ENCODE measurements at regions not wholly inside any gene's neighbourhood (a gene's known extent, or its start where the extent isn't known, plus 50 kb on each side); places are given as distances from the start of the nearest gene placed in this dataset.

GRCh38 chr2:205902041-205902899, 183.7 kb downstream of the INO80D start (continued):
- TF ChIP-seq SMARCE1 (IDR thresholded peaks at IDR 0.05; ENCODE audit: borderline replicate concordance): no peak
- no peak for TF ChIP-seq FOXO1 (CRISPR knock-in tag; IDR thresholded peaks at IDR 0.05)
- TF ChIP-seq REPIN1 (CRISPR knock-in tag; IDR thresholded peaks at IDR 0.05; ENCODE audit: borderline replicate concordance, low read depth): no peak
- no peak for TF ChIP-seq LRRFIP1 (CRISPR knock-in tag; conservative IDR thresholded peaks at IDR 0.05)
- TF ChIP-seq ZNF512B (CRISPR knock-in tag; IDR thresholded peaks at IDR 0.05; ENCODE audit: borderline replicate concordance): no peak
- TF ChIP-seq JUN (CRISPR knock-in tag; IDR thresholded peaks at IDR 0.05): no peak
- no peak for TF ChIP-seq ZNF326 (CRISPR knock-in tag; IDR thresholded peaks at IDR 0.05; ENCODE audit: borderline replicate concordance)
- no peak for TF ChIP-seq EZH2 (conservative IDR thresholded peaks at IDR 0.05; ENCODE audit: low read depth, low read length)
- TF ChIP-seq MED13 (CRISPR knock-in tag; IDR thresholded peaks at IDR 0.05): no peak
- TF ChIP-seq ZNF788 (CRISPR knock-in tag; IDR thresholded peaks at IDR 0.05; ENCODE audit: borderline replicate concordance): no peak
- 0 out of 2 replicates have a peak, but pooled peaks have one; percentile 27 for TF ChIP-seq ZNF205 (CRISPR knock-in tag; IDR thresholded peaks at IDR 0.05)
- TF ChIP-seq ZNF839 (CRISPR knock-in tag; IDR thresholded peaks at IDR 0.05; ENCODE audit: borderline replicate concordance): no peak
- TF ChIP-seq ZNF660 (CRISPR knock-in tag; IDR thresholded peaks at IDR 0.05; ENCODE audit: borderline replicate concordance, low read depth): no peak
- TF ChIP-seq, protein P1, sequence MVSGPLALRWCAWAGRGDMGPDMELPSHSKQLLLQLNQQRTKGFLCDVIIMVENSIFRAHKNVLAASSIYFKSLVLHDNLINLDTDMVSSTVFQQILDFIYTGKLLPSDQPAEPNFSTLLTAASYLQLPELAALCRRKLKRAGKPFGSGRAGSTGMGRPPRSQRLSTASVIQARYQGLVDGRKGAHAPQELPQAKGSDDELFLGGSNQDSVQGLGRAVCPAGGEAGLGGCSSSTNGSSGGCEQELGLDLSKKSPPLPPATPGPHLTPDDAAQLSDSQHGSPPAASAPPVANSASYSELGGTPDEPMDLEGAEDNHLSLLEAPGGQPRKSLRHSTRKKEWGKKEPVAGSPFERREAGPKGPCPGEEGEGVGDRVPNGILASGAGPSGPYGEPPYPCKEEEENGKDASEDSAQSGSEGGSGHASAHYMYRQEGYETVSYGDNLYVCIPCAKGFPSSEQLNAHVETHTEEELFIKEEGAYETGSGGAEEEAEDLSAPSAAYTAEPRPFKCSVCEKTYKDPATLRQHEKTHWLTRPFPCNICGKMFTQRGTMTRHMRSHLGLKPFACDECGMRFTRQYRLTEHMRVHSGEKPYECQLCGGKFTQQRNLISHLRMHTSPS (CRISPR knock-in tag; IDR thresholded peaks at IDR 0.05; ENCODE audit: low read depth): no peak
- TF ChIP-seq CCAR2 (optimal IDR thresholded peaks at IDR 0.05; ENCODE audit: low read depth, low read length): no peak
- TF ChIP-seq, protein P2, sequence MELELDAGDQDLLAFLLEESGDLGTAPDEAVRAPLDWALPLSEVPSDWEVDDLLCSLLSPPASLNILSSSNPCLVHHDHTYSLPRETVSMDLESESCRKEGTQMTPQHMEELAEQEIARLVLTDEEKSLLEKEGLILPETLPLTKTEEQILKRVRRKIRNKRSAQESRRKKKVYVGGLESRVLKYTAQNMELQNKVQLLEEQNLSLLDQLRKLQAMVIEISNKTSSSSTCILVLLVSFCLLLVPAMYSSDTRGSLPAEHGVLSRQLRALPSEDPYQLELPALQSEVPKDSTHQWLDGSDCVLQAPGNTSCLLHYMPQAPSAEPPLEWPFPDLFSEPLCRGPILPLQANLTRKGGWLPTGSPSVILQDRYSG (CRISPR knock-in tag; IDR thresholded peaks at IDR 0.05): no peak
- no peak for TF ChIP-seq NFIC (IDR thresholded peaks at IDR 0.05; ENCODE audit: low read length)
- TF ChIP-seq ONECUT2 (CRISPR knock-in tag; IDR thresholded peaks at IDR 0.05): peak; percentile 44; the same call in 1 of the 2 replicates
- no peak for TF ChIP-seq ZNF577 (CRISPR knock-in tag; IDR thresholded peaks at IDR 0.05; ENCODE audit: borderline replicate concordance, low read depth)
- no peak for TF ChIP-seq ZNF563 (CRISPR knock-in tag; IDR thresholded peaks at IDR 0.05)
- no peak for TF ChIP-seq GABPA (IDR thresholded peaks at IDR 0.05; ENCODE audit: low read depth, low read length)
- no peak for TF ChIP-seq GABPA (CRISPR knock-in tag; IDR thresholded peaks at IDR 0.05; ENCODE audit: low read depth)

All from HepG2 (cell line).